ENCODE measurements at regions not wholly inside any gene's neighbourhood (a gene's known extent, or its start where the extent isn't known, plus 50 kb on each side); places are given as distances from the start of the nearest gene placed in this dataset.

- 24% methylated on average over 10 of the region's 10 CpGs for WGBS (ENCODE audit: insufficient coverage, insufficient replicate concordance, low lambda C conversion rate, missing lambda C conversion rate)
- Histone ChIP-seq H3K79me2 (ENCODE audit: control insufficient read depth, insufficient read depth, low read length) (no peaks in the 10 kb centered on the region), H3K36me3 (ENCODE audit: control insufficient read depth in 2 of 2, insufficient read depth in 2 of 2, low read length in 1 of 2) (no peaks in the 10 kb centered on the region), H3K4me3 (no peak overlapping the region), H3K27me3 (replicated peaks in 1 of 2; ENCODE audit: control insufficient read depth in 2 of 2, insufficient read depth in 2 of 2, low read length in 1 of 2) (no peaks in the 10 kb centered on the region), H3K27ac (ENCODE audit: control insufficient read depth, insufficient read depth) (no peak overlapping the region), H2AFZ (ENCODE audit: control insufficient read depth, low read depth, low read length) (no peak overlapping the region), H3K4me1 (ENCODE audit: control insufficient read depth, insufficient read depth, low read length) (no peaks in the 10 kb centered on the region), H3K4me2 (ENCODE audit: control insufficient read depth, insufficient read depth) (no peak overlapping the region), H4K20me1 (ENCODE audit: control insufficient read depth, insufficient read depth) (no peaks in the 10 kb centered on the region), H3K9ac (ENCODE audit: control insufficient read depth, insufficient read depth, low read length) (no peak overlapping the region), H3K9me3 (replicated peaks; ENCODE audit: control insufficient read depth, insufficient read depth, low read length) (no peaks in the 10 kb centered on the region)
- TF ChIP-seq NFIC (IDR thresholded peaks at IDR 0.05; ENCODE audit: low read depth, low read length) (no peak), EZH2 (IDR thresholded peaks at IDR 0.05; ENCODE audit: borderline replicate concordance, control insufficient read depth, low read depth, low read length) (no peak), NKRF (conservative IDR thresholded peaks at IDR 0.05) (no peak), MTA2 (IDR thresholded peaks at IDR 0.05; ENCODE audit: low read depth) (no peak), NFXL1 (IDR thresholded peaks at IDR 0.05; ENCODE audit: borderline replicate concordance) (no peak), IRF3 (IDR thresholded peaks at IDR 0.05) (no peak), ZNF622 (IDR thresholded peaks at IDR 0.05) (no peak), TCF12 (IDR thresholded peaks at IDR 0.05; ENCODE audit: low read depth, low read length) (no peak), LARP7 (IDR thresholded peaks at IDR 0.05) (no peak), MAX (IDR thresholded peaks at IDR 0.05; ENCODE audit: low read depth, low read length) (no peak), ZNF274 (IDR thresholded peaks at IDR 0.05; ENCODE audit: insufficient read depth, insufficient read length) (no peak)
- ATAC-seq (no peak), DNase-seq (ENCODE audit: low read depth, low spot score) (no peak), FAIRE-seq (no peak)
- ChIA-PET SMC1A (ENCODE audit: uncharacterized antibody, unreplicated experiment) (no interaction called here), CTCF (interaction anchor here (1.4 to 1.6 kb wide), 2 partner anchors 19 to 242 kb away, joined by 3 to 4 read pairs; no protein-coding TSS in a partner anchor), RAD21 (ENCODE audit: unreplicated experiment) (no interaction called here), POLR2A (no interaction called here)
- in situ Hi-C loops (cut with MboI) (no loop called here), intact Hi-C loops (cut with micrococcal nuclease; ENCODE audit: unreplicated experiment) (no loop called here)
- no TSS peak for BruUV-seq (replicated peaks)
Measured at GRCh38 chr10:23955456-23956225, 253.3 kb upstream of the KIAA1217 start.

Measured in GM12878 (cell line).